ENCODE measurements at regions not wholly inside any gene's neighbourhood (a gene's known extent, or its start where the extent isn't known, plus 50 kb on each side); places are given as distances from the start of the nearest gene placed in this dataset.

DNA sequence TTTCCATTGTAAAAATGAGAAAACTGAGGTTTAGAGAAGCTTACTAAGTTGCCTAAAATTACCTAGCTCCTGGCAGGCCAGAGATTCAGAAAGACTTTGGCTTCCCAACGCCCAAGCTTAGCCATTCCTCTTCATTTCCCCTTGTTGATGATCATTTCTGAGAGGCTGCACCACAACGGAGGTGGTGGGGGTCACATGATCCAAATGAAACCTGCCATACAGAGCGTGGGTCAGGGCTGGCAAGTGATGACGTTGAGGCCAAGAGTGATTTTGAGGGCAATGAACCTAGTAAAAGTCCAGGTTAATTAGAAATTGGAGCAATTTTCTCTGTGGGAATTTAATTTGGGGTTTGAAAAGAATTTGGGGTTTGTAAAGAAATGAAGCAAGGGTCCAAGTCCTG lies 109.9 kb downstream of the TMEM182 start:
- H4K8ac ChIP-seq (ENCODE audit: low read depth in 2 of 2, low read length in 2 of 2), result no peak overlapping the region
- in situ Hi-C loops (cut with MboI; ENCODE audit: low sequenced_read_pairs) (no loop called here), intact Hi-C loops (cut with micrococcal nuclease) (no loop called here), dilution Hi-C loops (cut with HindIII; ENCODE audit: low sequenced_read_pairs, unreplicated experiment) (no loop called here)
- no peak for DNase-seq
- no peak overlapping the region for H3K4me2 ChIP-seq (ENCODE audit: low read depth, low read length)
- no peaks in the 10 kb centered on the region for H3K36me3 ChIP-seq (ENCODE audit: control insufficient read depth, insufficient read depth, low read length)
- WGBS, 2 experiments (ENCODE audit: extremely low coverage in 2 of 2, insufficient read length in 1 of 2), result no CpG with 5 or more reads among the region's 4 CpGs
- no peak overlapping the region for H3K4me3 ChIP-seq (ENCODE audit: insufficient read depth, low read depth, low read length)
- no peaks in the 10 kb centered on the region for H3K79me1 ChIP-seq (ENCODE audit: low read depth in 1 of 2, low read length in 2 of 2)
- no peak overlapping the region for H2BK120ac ChIP-seq (ENCODE audit: low read depth, low read length)
- CTCF ChIA-PET, result interaction anchor here (1.6 kb wide), 1 partner anchor 31 kb away, joined by 3 read pairs; no protein-coding TSS in a partner anchor
- H2BK20ac ChIP-seq (ENCODE audit: low read depth, low read length), result no peak overlapping the region
- no peaks in the 10 kb centered on the region for H3K9me3 ChIP-seq (ENCODE audit: control insufficient read depth, insufficient read depth, low read length)
- H2BK15ac ChIP-seq (ENCODE audit: low read depth, low read length), result no peak overlapping the region
- no peaks in the 10 kb centered on the region for H3K4me1 ChIP-seq (ENCODE audit: control insufficient read depth, insufficient read depth, low read length)
- H4K91ac ChIP-seq (ENCODE audit: insufficient read depth, low read depth, low read length), result no peak overlapping the region
- H3K4ac ChIP-seq (ENCODE audit: low read depth, low read length), result no peak overlapping the region
- TF ChIP-seq SMC3 (IDR thresholded peaks at IDR 0.05; ENCODE audit: low read depth, low read length) (no peak), RFX5 (IDR thresholded peaks at IDR 0.05; ENCODE audit: low read depth, low read length) (no peak), RAD21 (IDR thresholded peaks at IDR 0.05; ENCODE audit: low read length) (no peak), CEBPB (IDR thresholded peaks at IDR 0.05; ENCODE audit: low read depth, low read length) (no peak), RCOR1 (IDR thresholded peaks at IDR 0.05; ENCODE audit: insufficient replicate concordance, low read length) (no peak), MAZ (IDR thresholded peaks at IDR 0.05; ENCODE audit: borderline replicate concordance, low read depth, low read length) (no peak)
- no peak overlapping the region for H3K27ac ChIP-seq (ENCODE audit: insufficient read depth, low read length)
- no peak overlapping the region for H2BK5ac ChIP-seq (ENCODE audit: low read depth, low read length, poor library complexity, severe bottlenecking)
- H2AFZ ChIP-seq (replicated peaks; ENCODE audit: low read length, poor library complexity), result no peak overlapping the region
- no peak overlapping the region for H4K5ac ChIP-seq (ENCODE audit: low read depth, low read length)
- H3K9ac ChIP-seq (ENCODE audit: low read depth, low read length), result no peak overlapping the region
- H3K9me1 ChIP-seq (ENCODE audit: insufficient read depth, low read length), result no peaks in the 10 kb centered on the region
- no peak overlapping the region for H3K18ac ChIP-seq (ENCODE audit: low read depth, low read length)
- no peak overlapping the region for H3K56ac ChIP-seq (ENCODE audit: extremely low read depth, insufficient read depth, low read length)
- no TSS peak for BruUV-seq (replicated peaks)
- H4K20me1 ChIP-seq (ENCODE audit: insufficient read depth, low read length), result no peaks in the 10 kb centered on the region
- H3K27me3 ChIP-seq (ENCODE audit: control insufficient read depth, insufficient read depth, low read length), result no peaks in the 10 kb centered on the region
- no peak overlapping the region for H3K23ac ChIP-seq (ENCODE audit: low read depth, low read length)
- ATAC-seq (ENCODE audit: low read depth), result no peak
- H2AK9ac ChIP-seq (replicated peaks; ENCODE audit: low read depth, low read length, poor library complexity), result no peak overlapping the region
- H2AK5ac ChIP-seq (ENCODE audit: low read depth, low read length), result no peak overlapping the region
- POLR2A ChIA-PET (ENCODE audit: unreplicated experiment), result no interaction called here
- no peak overlapping the region for H3K14ac ChIP-seq (replicated peaks; ENCODE audit: low read depth, low read length)
